HG03159 (cell line): ENCODE measurements at regions not wholly inside any gene's neighbourhood (a gene's known extent, or its start where the extent isn't known, plus 50 kb on each side); places are given as distances from the start of the nearest gene placed in this dataset.

Experiments
- ATAC-seq: cut with Tn5 transposase; IDR thresholded peaks from one replicate; pipeline ENCODE4 v1.9.1; 2021; ENCODE audit warnings: mild to moderate bottlenecking, moderate library complexity; ENCODE audit not compliant: unreplicated experiment

- no peak for ATAC-seq
Measured at GRCh38 chr19:23855676-23856075, 59.0 kb upstream of the ZNF726 start.

GRCh38 chr19:23851966-23852365, 62.7 kb upstream of the ZNF726 start:
- ATAC-seq: no peak

DNA sequence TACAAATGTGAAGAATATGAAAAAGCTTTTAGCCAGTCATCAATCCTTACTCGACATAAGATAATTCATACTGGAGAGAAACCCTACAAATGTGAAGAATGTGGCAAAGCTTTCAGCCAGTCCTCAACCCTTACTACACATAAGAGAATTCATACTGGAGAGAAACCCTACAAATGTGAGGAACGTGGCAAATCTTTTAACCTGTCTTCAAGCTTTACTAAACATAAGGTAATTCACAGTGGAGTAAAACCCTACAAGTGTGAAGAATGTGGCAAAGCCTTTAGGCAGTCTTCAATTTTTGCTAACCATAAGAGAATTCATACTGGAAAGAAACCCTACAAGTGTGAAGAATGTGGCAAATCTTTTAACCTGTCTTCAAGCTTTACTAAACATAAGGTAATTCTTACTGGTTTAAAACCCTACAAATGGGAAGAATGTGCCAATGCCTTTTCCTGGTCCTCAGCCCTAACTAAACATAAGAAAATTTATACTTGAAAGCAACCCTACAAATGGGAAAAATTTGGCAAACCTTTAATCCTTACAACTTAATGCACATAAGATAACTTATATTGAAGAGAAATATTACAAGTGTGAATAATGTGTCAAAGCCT, 74.1 kb upstream of the ZNF681 start:
- ATAC-seq: no peak

DNA sequence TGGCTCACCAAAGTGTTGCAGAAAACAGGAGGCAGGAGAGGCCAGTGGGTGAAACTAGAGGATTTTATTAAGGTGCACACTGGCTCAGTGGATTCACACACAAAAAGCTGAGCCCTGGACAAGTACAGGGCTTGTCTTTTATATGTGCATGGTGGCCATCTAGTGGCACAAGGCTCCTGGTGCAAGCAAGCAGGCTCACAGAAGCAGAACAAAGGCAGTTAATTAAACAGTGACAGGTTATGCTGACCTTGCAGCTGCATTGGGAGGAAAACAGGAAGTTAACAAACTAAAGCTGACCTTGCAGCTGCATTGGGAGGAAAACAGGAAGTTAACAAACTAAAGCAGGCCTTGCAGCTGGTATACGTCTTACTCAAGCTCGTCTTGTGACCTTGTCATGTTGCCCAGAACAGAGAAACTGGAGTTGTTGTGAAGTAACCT, 65.3 kb upstream of the ZNF681 start:
- ATAC-seq: peak; percentile 56

DNA sequence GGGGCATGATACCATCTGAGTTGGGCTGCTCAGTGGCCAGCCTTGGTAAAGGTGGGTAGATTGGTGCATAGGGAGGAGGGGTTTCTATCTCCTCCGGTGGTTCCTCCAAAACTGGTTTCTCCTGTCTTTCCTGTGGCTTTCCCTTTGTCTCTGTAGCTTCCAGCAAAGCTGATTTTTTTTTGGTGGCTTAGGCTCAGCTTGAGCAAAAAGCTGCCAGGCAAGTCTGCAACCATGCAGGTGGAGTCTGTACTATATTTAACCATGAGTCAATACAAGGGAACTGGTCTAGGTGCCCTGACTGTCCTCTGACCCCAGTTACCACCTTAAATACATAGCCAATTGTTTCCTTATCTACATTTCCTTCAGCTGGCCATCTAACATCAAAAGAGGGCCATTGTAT, 64.0 kb upstream of the ZNF681 start:
- no peak for ATAC-seq

GRCh38 chr19:23817519-23817918, 58.8 kb upstream of the ZNF681 start:
- ATAC-seq: no peak

GRCh38 chr19:23810496-23810895, 51.8 kb upstream of the ZNF681 start:
- no peak for ATAC-seq
